K562 (cell line): ENCODE measurements at regions not wholly inside any gene's neighbourhood (a gene's known extent, or its start where the extent isn't known, plus 50 kb on each side); places are given as distances from the start of the nearest gene placed in this dataset.

Experiments used
- ATAC-seq: fragments of 200-7000 bp; cut with Tn5 transposase; 3 replicates; pipeline ENCODE4 v1.9.1; 2020; ENCODE audit warnings: moderate library complexity
- BruUV-seq: library from RNA; stranded (reverse); fragments of 400-500 nt; replicated peaks from 2 replicates; lab custom pipeline; 2021; lab: Mats Ljungman, UMichigan
- CTCF ChIA-PET: fragments of 300-600 bp; formaldehyde crosslinking; extraction: SDS; loops from one replicate; lab custom pipeline; 2021; ENCODE audit warnings: low intra/inter-chr PET ratio; lab: Yijun Ruan, JAX
- POLR2A ChIA-PET: fragments of 300-600, 350-650 bp; sonication (Branson Sonifier 250); formaldehyde crosslinking; extraction: SDS; loops from one replicate; lab custom pipeline; 2021; ENCODE audit warnings: antibody characterized with exemption, inconsistent platforms; lab: Yijun Ruan, JAX
- DNase-seq, 4 experiments: peaks; one replicate each; pipeline versions ENCODE4 v3.0.0 to v3.0.0-alpha.2; 2011 to 2018; ENCODE audit warnings: low spot score in 3 of 4, mixed read lengths in 3 of 4; ENCODE audit errors: extremely low read depth in 1 of 4
- FAIRE-seq: peaks from 2 replicates; lab custom pipeline; 2011; peaks lifted over from hg19 to GRCh38; lab: Jason Lieb, UNC
- H2AFZ ChIP-seq: 2 replicates; pipeline ENCODE4 v1.6.0; 2011; ENCODE audit warnings: low read depth, low read length, control low read depth, inconsistent platforms
- H3K27ac ChIP-seq: fragments of 200-600 bp; 3 replicates; pipeline ENCODE4 v1.8.0; 2011; ENCODE audit warnings: low read depth, mild to moderate bottlenecking, control low read depth, inconsistent platforms, low read length, moderate library complexity, mixed read lengths; ENCODE audit errors: extremely low read depth
- H3K27me3 ChIP-seq, 2 experiments: fragments of 300-600 bp in 1 of 2; 2 replicates in 1 of 2; 3 replicates in 1 of 2; pipeline versions ENCODE4 v1.6.0 to v1.8.0; 2011; ENCODE audit warnings: inconsistent platforms in 2 of 2, low read length in 2 of 2, mild to moderate bottlenecking in 1 of 2, mixed read lengths in 1 of 2, moderate library complexity in 1 of 2; ENCODE audit not compliant: control insufficient read depth in 2 of 2, insufficient read depth in 2 of 2
- H3K36me3 ChIP-seq: fragments of 300-600 bp; 3 replicates; pipeline ENCODE4 v1.8.0; 2011; ENCODE audit warnings: mild to moderate bottlenecking, low read length, inconsistent platforms; ENCODE audit not compliant: control insufficient read depth, insufficient read depth
- H3K4me1 ChIP-seq, 2 experiments: fragments of 200-600 bp in 1 of 2; replicated peaks in 1 of 2; 2 replicates in 1 of 2; 3 replicates in 1 of 2; pipeline versions ENCODE4 v1.5.1 to v1.8.0; 2011; ENCODE audit warnings: inconsistent platforms in 2 of 2, low read length in 2 of 2, mild to moderate bottlenecking in 1 of 2, mixed read lengths in 1 of 2, moderate library complexity in 1 of 2; ENCODE audit not compliant: control insufficient read depth in 2 of 2, insufficient read depth in 2 of 2
- H3K4me2 ChIP-seq: 2 replicates; pipeline ENCODE4 v1.6.1; 2011; ENCODE audit warnings: low read length, control low read depth, inconsistent platforms, mixed read lengths; ENCODE audit not compliant: insufficient read depth
- H3K4me3 ChIP-seq: fragments of 200-600 bp; sonication (generic), shearing (Covaris generic); 2 replicates; pipeline ENCODE4 v1.5.1; 2016; ENCODE audit warnings: control low read depth, inconsistent platforms
- H3K79me2 ChIP-seq: fragments of 200-600 bp; 3 replicates; pipeline ENCODE4 v1.8.0; 2011; ENCODE audit warnings: low read length, inconsistent platforms; ENCODE audit not compliant: control insufficient read depth, insufficient read depth
- H3K9ac ChIP-seq, 2 experiments: 2 replicates each; pipeline versions ENCODE4 v1.6.0 to v1.6.1; 2011; ENCODE audit warnings: low read depth in 2 of 2, low read length in 2 of 2, control low read depth in 1 of 2, inconsistent platforms in 1 of 2, mild to moderate bottlenecking in 1 of 2, mixed read lengths in 1 of 2; ENCODE audit not compliant: insufficient read depth in 1 of 2
- H3K9me1 ChIP-seq: one replicate; pipeline ENCODE4 v1.6.0; 2011; ENCODE audit warnings: inconsistent platforms, mild to moderate bottlenecking, low read length, moderate library complexity; ENCODE audit not compliant: control insufficient read depth, insufficient read depth
- H3K9me3 ChIP-seq: replicated peaks from 2 replicates; pipeline ENCODE4 v1.5.1; 2011; ENCODE audit warnings: low read depth, low read length, inconsistent platforms; ENCODE audit not compliant: control insufficient read depth, insufficient read depth
- H4K20me1 ChIP-seq: replicated peaks from 2 replicates; pipeline ENCODE4 v1.6.1; 2011; ENCODE audit warnings: low read length, inconsistent platforms, mixed read lengths; ENCODE audit not compliant: control insufficient read depth, insufficient read depth
- BCLAF1 ChIP-seq, 2 experiments: fragments of 450-650 bp in 1 of 2; IDR thresholded peaks; 2 replicates each; pipeline ENCODE4 v1.6.1; 2011 to 2017; ENCODE audit warnings: low read depth in 2 of 2, antibody characterized with exemption in 1 of 2, borderline replicate concordance in 1 of 2, low read length in 1 of 2, mild to moderate bottlenecking in 1 of 2, mixed read lengths in 1 of 2; ENCODE audit not compliant: control insufficient read depth in 1 of 2
- ELF4 ChIP-seq: fragments of 450-650 bp; formaldehyde crosslinking; IDR thresholded peaks from 2 replicates; pipeline ENCODE4 v1.4.0; 2022; ENCODE audit warnings: missing genetic modification characterization
- LARP7 ChIP-seq: fragments of 450-650 bp; IDR thresholded peaks from 2 replicates; pipeline ENCODE4 v1.6.1; 2016
- PPARD ChIP-seq: fragments of 250-450 bp; sonication (Bioruptor Pico); IDR thresholded peaks from 2 replicates; pipeline ENCODE4 v1.8.0; 2022; ENCODE audit warnings: inconsistent platforms, mild to moderate bottlenecking, moderate library complexity
- TEAD1 ChIP-seq, 2 experiments: fragments of 450-650 bp in 1 of 2; sonication (generic) in 1 of 2; formaldehyde crosslinking; IDR thresholded peaks; 2 replicates each; pipeline versions ENCODE4 v1.4.0 to v1.8.0; 2020 to 2022; ENCODE audit warnings: mild to moderate bottlenecking in 2 of 2, missing genetic modification reagents in 1 of 2
- ZNF318 ChIP-seq, 2 experiments: fragments of 450-650 bp; IDR thresholded peaks; 2 replicates each; pipeline ENCODE4 v1.6.1; 2016; ENCODE audit warnings: mild to moderate bottlenecking in 2 of 2, borderline replicate concordance in 1 of 2, low read depth in 1 of 2, moderate library complexity in 1 of 2
- ZNF740 ChIP-seq, 3 experiments: fragments of 200-800 bp in 1 of 3; sonication (Bioruptor generic) in 1 of 3; sonication (generic) in 1 of 3; formaldehyde crosslinking in 1 of 3; IDR thresholded peaks; 2 replicates each; pipeline versions ENCODE4 v1.6.1 to v1.8.0; 2016 to 2022; ENCODE audit warnings: mild to moderate bottlenecking in 2 of 3, missing compliant biosample characterization in 2 of 3, missing genetic modification characterization in 2 of 3, missing genetic modification reagents in 1 of 3
- WGBS: fragments of 100-300 bp; shearing (Covaris generic); methylation state at CpG from one replicate; pipeline ENCODE4 v1.1.6; 2016; ENCODE audit warnings: low coverage, mixed read lengths; ENCODE audit not compliant: insufficient coverage; ENCODE audit errors: missing lambda C conversion rate; 5-methylcytosine and 5-hydroxymethylcytosine counted together
- in situ Hi-C: fragments of 300-500 bp; cut with MboI; formaldehyde crosslinking; loops from 4 replicates; pipeline ENCODE4 v1.15.0; 2018; ENCODE audit warnings: inconsistent platforms, mixed read lengths
- intact Hi-C: fragments of 100-400 bp; cut with micrococcal nuclease; formaldehyde crosslinking; loops from 2 replicates; pipeline ENCODE4 v1.14.2; 2022

- ChIA-PET CTCF (no interaction called here), POLR2A (no interaction called here)
- no peak overlapping the region for H2AFZ ChIP-seq
- H3K4me3 ChIP-seq: no peak overlapping the region
- no peak overlapping the region for H3K27ac ChIP-seq
- H3K9me3 ChIP-seq: no peaks in the 10 kb centered on the region
- 0 out of 5 replicates have a peak, but pooled peaks cover 0 to 2% of the 10 kb centered on the region in 2 experiments for H3K4me1 ChIP-seq
- WGBS: 2% methylated on average over 9 of the region's 9 CpGs
- intact Hi-C loops: no loop called here
- no peak for ATAC-seq
- FAIRE-seq: no peak
- peaks cover 22 to 49% of the 10 kb centered on the region in 2 experiments for H3K27me3 ChIP-seq
- H3K9ac ChIP-seq: no peak overlapping the region
- no peaks in the 10 kb centered on the region for H3K36me3 ChIP-seq
- no peaks in the 10 kb centered on the region for H3K79me2 ChIP-seq
- H3K9me1 ChIP-seq: no peaks in the 10 kb centered on the region
- no peak for DNase-seq
- no TSS peak for BruUV-seq
- in situ Hi-C loops: no loop called here
- no peak overlapping the region for H3K4me2 ChIP-seq
- H4K20me1 ChIP-seq: no peaks in the 10 kb centered on the region
- TF ChIP-seq ELF4 (CRISPR knock-in tag): no peak
- no peak for TF ChIP-seq PPARD
- TF ChIP-seq LARP7: no peak
- TF ChIP-seq ZNF318 (IDR thresholded peaks at IDR 0.05; ENCODE audit: borderline replicate concordance in 1 of 2, low read depth in 1 of 2): no peak
- no peak for TF ChIP-seq BCLAF1 (IDR thresholded peaks at IDR 0.05; ENCODE audit: borderline replicate concordance in 1 of 2, control insufficient read depth in 1 of 2, low read depth in 2 of 2, low read length in 1 of 2)
- TF ChIP-seq ZNF740 (CRISPR knock-in tag; IDR thresholded peaks at IDR 0.05): no peak
- no peak for TF ChIP-seq ZNF740 (tag; IDR thresholded peaks at IDR 0.05)
- TF ChIP-seq TEAD1 (CRISPR knock-in tag; IDR thresholded peaks at IDR 0.05): no peak
These were observed 381.4 kb downstream of the SMOC2 start for GRCh38 chr6:168822376-168822775.
